UCSD-AML1 (cell line): ENCODE measurements at regions not wholly inside any gene's neighbourhood (a gene's known extent, or its start where the extent isn't known, plus 50 kb on each side); places are given as distances from the start of the nearest gene placed in this dataset.

ENCODE experiments used
- DNase-seq: peaks from one replicate; lab custom pipeline; 2025; ENCODE audit not compliant: unreplicated experiment; lab: John Stamatoyannopoulos, UW

- DNase-seq = peak; percentile 62
Measured at GRCh38 chr17:17416400-17417360, 60.1 kb upstream of the MED9 start.

- no peak for DNase-seq
Measured at GRCh38 chr17:17417718-17418181, 59.0 kb upstream of the MED9 start.

GRCh38 chr17:17419166-17419565, 57.6 kb upstream of the MED9 start:
- DNase-seq = no peak

GRCh38 chr17:17419631-17420030, 57.2 kb upstream of the MED9 start:
- DNase-seq = no peak

GRCh38 chr17:17420082-17420481, 56.7 kb upstream of the MED9 start:
- no peak for DNase-seq

GRCh38 chr17:17420561-17421269, 56.1 kb upstream of the MED9 start:
- no peak for DNase-seq

- no peak for DNase-seq
Measured at GRCh38 chr17:17421346-17422216, 55.2 kb upstream of the MED9 start.

- no peak for DNase-seq
Measured at GRCh38 chr17:17422217-17422610, 54.6 kb upstream of the MED9 start.

- no peak for DNase-seq
Measured at GRCh38 chr17:17422641-17423040, 54.2 kb upstream of the MED9 start.

- no peak for DNase-seq
Measured at GRCh38 chr17:17423656-17424055, 53.1 kb upstream of the MED9 start.

GRCh38 chr17:17424552-17424951, 52.2 kb upstream of the MED9 start:
- no peak for DNase-seq

- DNase-seq = no peak
Measured at GRCh38 chr17:17425005-17425404, 51.8 kb upstream of the MED9 start.

- DNase-seq = no peak
Measured at GRCh38 chr17:17425591-17425990, 51.2 kb upstream of the MED9 start.

GRCh38 chr17:17426184-17426583, 50.6 kb upstream of the MED9 start:
- no peak for DNase-seq
